HG02840 (cell line): ENCODE measurements at regions not wholly inside any gene's neighbourhood (a gene's known extent, or its start where the extent isn't known, plus 50 kb on each side); places are given as distances from the start of the nearest gene placed in this dataset.
"Not testable (repeated sequence)": the region's sequence is repeated elsewhere in the genome, so short reads cannot be mapped to it uniquely, and the experiment has no call there.

Experiments used
- ATAC-seq: cut with Tn5 transposase; IDR thresholded peaks from one replicate; pipeline ENCODE4 v1.9.1; 2021; ENCODE audit warnings: mild to moderate bottlenecking, moderate library complexity, moderate number of reproducible peaks; ENCODE audit not compliant: unreplicated experiment, low FRiP score

DNA sequence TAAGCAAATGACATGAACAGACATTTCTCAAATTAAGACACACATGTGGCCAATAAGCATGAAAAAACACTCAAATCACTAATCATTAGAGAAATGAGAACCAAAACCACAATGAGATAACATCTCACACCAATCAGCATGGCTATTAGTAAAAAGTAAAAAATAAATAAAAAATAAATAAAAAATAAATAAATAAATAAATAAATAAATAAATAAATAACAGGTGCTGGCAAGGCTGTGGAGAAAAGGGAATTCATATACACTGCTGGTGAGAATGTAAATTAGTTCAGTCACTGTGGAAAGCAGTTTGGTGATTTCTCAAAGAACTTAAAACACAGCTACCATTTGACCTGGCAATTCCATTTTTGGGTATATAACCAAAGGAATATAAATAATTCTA is 167.1 kb upstream of the CNKSR2 start:
- ATAC-seq, result no peak

DNA sequence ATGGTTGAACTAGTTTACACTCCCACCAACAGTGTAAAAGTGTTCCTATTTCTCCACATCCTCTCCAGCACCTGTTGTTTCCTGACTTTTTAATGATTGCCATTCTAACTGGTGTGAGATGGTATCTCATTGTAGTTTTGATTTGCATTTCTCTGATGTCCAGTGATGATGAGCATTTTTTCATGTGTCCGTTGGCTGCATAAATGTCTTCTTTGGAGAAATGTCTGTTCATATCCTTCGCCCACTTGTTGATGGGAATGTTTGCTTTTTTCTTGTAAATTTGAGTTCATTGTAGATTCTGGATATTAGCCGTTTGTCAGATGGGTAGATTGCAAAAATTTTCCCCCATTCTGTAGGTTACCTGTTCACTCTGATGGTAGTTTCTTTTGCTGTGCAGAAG is 155.0 kb upstream of the CNKSR2 start:
- not testable (repeated sequence) for ATAC-seq

DNA sequence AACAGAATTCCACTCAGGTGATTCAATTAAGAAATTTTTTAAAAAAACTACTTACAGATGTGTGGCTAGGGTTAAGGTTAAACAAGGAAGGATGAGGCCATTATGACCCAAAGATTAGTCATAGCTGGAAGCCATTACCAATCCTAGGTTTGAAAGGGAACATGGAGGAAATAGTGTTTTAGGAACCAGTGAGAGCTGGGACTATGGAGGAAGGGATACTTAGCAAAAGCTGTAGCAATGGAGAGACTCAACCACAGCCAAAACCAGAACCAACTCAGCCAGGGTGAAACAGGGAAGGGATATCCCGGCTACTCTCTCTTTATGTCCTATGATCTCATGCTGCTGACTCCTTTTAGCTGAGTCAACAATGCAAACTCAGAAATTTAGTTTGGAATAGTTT is 148.6 kb upstream of the CNKSR2 start:
- no peak for ATAC-seq

DNA sequence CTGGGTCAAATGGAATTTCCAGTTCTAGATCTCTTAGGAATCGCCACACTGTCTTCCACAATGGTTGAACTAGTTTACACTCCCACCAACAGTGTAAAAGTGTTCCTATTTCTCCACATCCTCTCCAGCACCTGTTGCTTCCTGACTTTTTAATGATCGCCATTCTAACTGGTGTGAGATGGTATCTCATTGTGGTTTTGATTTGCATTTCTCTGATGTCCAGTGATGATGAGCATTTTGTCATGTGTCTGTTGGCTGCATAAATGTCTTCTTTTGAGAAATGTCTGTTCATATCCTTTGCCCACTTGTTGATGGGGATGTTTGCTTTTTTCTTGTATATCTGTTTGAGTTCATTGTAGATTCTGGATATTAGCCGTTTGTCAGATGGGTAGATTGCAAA is 145.2 kb upstream of the CNKSR2 start:
- ATAC-seq, result not testable (repeated sequence)

DNA sequence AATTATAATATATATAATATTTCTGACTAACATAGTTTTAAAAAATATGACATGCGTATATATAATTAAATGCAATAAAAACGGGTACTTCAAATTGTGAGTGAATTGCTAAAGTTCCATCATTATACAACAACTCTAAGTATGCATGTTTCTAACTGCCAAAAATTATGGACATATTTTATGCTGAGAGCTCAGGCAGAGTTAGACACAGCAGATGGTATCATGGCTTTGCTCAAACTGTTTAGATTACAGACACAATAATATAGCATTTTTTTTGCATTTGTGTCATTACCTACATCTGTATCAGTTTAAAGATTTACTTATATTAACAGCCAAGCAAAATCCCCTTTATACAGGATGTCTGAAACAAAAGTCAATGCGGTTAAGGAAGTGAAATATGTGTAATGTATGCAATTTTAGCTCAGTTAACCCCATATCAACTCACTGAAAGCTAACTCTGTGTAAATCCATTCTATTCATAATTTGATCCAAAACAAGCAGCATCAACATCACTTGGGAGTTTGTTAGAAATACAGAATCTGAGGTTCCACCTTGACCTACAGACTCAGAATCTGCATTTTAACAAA is 119.1 kb upstream of the CNKSR2 start:
- peak; percentile 92 for ATAC-seq

DNA sequence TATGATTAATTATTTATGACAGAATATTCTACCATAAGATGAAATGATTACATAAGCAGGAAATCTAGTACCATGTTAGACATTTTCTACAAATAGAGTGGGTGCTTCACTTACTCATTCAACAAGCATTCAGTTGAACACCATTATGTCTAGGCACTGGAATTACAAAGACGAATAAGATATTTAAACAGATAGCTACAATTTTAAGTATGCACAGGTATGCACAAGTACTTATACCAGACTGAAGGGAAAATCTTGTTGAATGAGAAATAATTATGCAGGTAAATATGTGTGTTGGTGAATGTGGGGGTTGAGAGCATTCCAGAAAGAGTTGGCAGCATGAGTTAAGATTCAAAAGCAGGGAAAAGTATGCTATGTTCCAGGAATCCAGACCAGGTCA is 107.3 kb upstream of the CNKSR2 start:
- no peak for ATAC-seq

DNA sequence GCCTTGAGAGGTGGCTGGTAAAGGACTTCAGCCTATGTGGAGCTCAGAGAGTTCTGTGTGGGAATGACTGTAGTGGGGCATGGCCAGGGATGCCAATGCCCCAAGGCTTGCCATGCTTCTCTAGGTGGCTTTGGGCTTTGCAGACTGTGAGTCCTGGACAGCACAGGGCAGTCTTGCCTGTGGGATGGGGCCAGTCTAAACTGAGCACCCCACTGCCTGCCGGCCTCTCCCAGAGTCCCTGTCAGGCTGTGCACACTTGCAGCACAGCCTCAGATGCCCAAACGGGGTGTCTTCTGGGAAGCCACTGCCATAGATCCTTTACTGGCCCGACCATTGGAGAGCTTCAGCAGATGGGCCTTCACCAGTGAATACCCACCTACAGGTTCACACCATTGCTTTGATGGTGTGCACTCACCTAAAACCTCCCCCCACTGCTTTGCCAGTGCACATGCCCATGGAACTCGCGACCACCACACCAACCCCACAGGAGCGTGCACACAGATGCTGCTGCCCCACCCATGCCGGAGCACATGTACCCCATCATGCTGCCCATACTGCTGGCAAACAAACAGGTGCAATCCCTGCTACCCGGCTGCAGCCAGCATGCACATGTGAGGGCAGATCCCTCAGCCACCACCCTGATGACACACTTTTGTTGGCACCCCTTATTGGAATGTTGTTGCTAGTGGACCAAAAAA is 97.3 kb upstream of the CNKSR2 start:
- no peak for ATAC-seq

DNA sequence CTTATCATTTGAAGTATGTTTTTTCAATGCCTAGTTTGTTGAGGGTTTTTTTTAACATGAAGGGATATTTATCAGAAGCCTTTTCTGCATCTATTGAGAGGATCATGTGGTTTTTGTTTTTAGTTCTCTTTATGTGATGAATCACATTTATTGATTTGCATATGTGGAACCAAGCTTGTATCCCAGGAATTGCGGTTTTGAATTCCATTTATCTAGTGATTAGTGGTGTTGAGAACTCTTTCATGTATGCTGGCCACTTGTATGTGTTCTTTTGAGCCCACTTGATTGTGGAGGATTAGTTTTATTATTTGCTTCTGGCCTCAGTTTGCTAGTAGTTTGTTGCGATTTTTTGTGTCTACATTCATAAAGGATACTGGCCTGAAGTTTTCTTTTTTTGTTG is 85.0 kb upstream of the CNKSR2 start:
- ATAC-seq, result no peak

DNA sequence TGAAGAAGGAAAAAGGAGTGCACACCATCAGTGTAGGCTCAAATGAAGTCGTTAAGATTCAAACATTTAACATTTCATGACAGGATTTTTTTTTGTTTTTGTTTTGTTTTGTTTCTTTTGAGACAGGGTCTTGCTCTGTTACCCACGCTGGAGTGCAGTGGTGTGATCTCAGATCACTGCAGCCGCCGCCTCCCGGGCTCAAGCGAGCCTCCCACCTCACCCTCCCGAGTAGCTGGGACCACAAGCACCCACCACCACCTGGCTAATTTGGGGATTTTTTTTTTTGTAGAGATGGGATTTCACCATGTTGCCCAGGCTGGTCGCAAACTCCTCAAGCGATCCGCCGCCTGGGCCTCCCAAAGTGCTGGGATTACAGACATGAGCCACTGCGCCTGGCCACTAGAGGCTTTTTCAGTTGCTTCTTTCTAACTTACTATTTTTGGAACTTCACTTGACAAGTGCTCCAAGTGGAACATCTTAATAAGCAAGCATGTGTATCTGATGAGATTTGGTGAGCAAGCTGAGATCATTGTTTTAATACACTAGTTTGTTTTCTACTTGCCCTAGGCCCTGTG is 78.9 kb upstream of the CNKSR2 start:
- no peak for ATAC-seq

DNA sequence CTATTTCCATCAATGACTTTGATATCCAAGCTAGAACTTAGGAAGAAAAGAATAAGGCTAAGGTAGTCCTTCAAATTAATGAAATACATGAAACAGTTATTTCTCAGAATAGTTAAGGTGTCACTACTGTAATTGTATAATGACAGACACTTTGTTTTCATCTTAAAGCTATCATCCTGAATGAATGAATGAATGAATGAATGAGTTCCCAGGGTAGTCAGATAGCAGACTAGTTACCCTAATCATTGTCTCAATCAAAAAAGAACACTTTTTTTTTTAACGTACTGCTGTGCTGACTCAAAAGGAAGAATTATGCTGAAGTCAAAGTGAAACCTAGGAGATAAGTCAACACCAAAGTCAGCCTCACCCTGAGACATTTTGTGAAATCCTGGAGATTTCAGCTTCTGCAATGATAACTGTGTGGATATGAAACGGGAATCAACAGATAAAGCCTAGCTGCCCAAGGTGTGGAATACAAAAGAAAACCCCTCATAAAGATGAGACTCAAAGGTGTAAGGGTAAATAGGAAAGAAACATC is 68.3 kb upstream of the CNKSR2 start:
- ATAC-seq, result no peak

DNA sequence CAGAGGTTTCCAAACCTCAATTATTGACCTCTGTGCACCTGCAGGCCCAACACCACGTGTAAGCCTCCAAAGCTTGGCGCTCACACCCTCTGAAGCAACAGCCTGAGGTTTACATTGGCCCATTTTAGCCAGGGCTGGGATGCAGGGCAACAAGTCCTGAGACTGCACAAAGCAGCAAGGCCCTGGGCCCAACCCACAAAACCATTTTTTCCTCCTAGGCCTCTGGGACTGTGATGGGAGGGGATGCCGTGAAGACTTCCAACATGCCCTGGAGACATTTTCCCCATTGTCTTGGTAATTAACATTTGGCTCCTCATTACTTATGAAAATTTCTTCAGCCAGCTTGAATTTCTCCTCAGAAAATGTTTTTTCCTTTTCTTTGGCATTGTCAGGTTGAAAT is 54.9 kb upstream of the CNKSR2 start:
- ATAC-seq, result no peak
